ENCODE measurements at regions not wholly inside any gene's neighbourhood (a gene's known extent, or its start where the extent isn't known, plus 50 kb on each side); places are given as distances from the start of the nearest gene placed in this dataset.
"Not testable (repeated sequence)": the region's sequence is repeated elsewhere in the genome, so short reads cannot be mapped to it uniquely, and the experiment has no call there.

DNA sequence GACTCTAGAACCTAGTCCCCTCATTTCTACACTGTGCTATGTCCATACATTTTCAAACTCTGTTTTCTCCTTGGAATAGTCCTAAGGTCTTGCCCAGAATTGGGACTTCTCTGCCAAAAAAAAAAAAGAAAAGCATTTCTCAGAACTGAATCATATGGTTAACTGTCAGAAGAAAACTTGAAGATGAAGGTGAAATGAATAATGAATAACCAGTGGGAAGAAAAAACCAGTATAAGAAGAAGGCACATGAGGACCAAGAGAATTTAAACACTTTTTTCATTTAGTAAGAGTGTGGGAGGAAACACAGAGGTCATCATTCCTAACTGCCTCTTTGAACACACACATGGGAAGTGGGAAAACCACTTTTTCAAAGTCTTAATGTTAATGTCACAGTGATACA lies 197.7 kb downstream of the PRELID2 start:
- peaks cover 9% of the 10 kb centered on the region for H3K9me3 Mint-ChIP-seq
- H3K27ac Mint-ChIP-seq: no peak overlapping the region

DNA sequence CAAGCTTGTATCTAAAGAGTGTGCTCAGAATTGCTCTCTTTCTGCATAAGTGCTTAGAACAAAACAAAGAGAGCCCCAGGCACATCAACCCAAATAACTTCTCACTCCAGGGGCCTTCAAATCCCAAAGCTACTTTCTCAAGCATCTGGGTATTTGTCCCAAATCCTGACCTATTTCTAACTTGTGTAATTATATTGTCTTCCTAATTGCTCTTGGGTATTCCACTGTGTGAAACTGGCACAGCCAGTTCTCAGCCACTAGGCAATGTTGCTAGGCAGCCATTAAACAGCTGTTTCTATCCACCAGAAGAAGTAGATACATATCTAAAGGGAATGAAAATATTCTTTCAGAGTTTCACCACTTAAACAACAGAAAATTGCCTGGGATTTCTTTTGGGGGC lies 198.8 kb downstream of the PRELID2 start:
- Mint-ChIP-seq H3K4me3 (ENCODE audit: low read depth) (no peak overlapping the region), H3K27ac (no peak overlapping the region), H3K27me3 (ENCODE audit: low read depth) (no peaks in the 10 kb centered on the region), H3K4me1 (ENCODE audit: low read depth) (no peaks in the 10 kb centered on the region), H3K9me3 (peaks cover 9% of the 10 kb centered on the region), H3K36me3 (ENCODE audit: low read depth) (no peaks in the 10 kb centered on the region)
- intact Hi-C loops (cut with micrococcal nuclease): no loop called here
- no peak for DNase-seq (ENCODE audit: low spot score)

More for the DNA sequence above, 197.7 kb downstream of the PRELID2 start:
- no peak for DNase-seq (ENCODE audit: low spot score)
- Mint-ChIP-seq H3K4me3 (ENCODE audit: low read depth) (no peak overlapping the region), H3K27me3 (ENCODE audit: low read depth) (no peaks in the 10 kb centered on the region), H3K4me1 (ENCODE audit: low read depth) (no peaks in the 10 kb centered on the region), H3K36me3 (ENCODE audit: low read depth) (no peaks in the 10 kb centered on the region)
- intact Hi-C loops (cut with micrococcal nuclease): no loop called here

DNA sequence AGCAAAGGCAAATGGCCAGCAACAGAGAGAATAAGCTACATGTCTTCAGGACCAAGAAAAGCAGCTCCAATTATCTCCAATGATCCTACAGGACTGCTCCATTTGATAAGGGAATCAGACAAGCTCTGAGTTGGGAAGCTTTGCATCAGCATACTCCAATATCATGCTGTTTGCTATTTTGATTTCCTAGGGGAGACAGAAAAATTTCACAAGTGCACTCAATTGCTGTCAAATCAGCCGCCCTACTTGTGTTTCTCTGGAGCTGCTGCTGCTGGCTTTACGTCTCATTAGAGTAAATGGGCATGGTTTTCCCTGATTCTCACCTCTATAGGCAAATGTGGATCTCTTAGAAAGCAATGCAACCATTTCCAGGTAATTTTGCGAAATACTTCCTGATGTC lies 201.7 kb downstream of the PRELID2 start:
- H3K4me3 Mint-ChIP-seq (ENCODE audit: low read depth): no peak overlapping the region
- no peaks in the 10 kb centered on the region for H3K27me3 Mint-ChIP-seq (ENCODE audit: low read depth)
- H3K9me3 Mint-ChIP-seq: no peaks in the 10 kb centered on the region
- H3K36me3 Mint-ChIP-seq (ENCODE audit: low read depth): no peaks in the 10 kb centered on the region
- intact Hi-C loops (cut with micrococcal nuclease): no loop called here
- no peak for DNase-seq (ENCODE audit: low spot score)
- no peak overlapping the region for H3K27ac Mint-ChIP-seq
- H3K4me1 Mint-ChIP-seq (ENCODE audit: low read depth): no peaks in the 10 kb centered on the region

DNA sequence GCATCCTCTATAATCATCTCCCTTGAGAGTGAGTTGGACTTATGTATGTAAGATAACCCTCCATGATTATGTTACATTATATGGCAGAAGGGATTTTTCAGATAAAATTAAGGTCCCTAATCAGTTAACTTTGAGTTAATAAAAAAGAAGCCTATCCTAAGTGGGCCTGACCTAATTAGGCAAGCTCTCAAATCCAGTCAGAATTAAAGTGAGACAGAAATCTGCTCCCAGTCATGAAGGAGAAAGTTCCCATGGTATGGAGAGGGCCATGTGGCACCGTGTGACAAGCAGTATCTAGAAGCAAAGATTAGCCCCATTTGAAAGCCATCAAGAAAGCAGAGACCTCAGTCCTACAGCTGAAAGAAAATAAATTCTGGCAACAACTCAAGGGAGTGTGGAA lies 202.4 kb downstream of the PRELID2 start:
- Mint-ChIP-seq H3K4me3 (ENCODE audit: low read depth) (no peak overlapping the region), H3K4me1 (ENCODE audit: low read depth) (no peaks in the 10 kb centered on the region), H3K27me3 (ENCODE audit: low read depth) (no peaks in the 10 kb centered on the region), H3K27ac (no peak overlapping the region), H3K9me3 (no peaks in the 10 kb centered on the region), H3K36me3 (ENCODE audit: low read depth) (no peaks in the 10 kb centered on the region)
- DNase-seq (ENCODE audit: low spot score): no peak
- intact Hi-C loops (cut with micrococcal nuclease): no loop called here

DNA sequence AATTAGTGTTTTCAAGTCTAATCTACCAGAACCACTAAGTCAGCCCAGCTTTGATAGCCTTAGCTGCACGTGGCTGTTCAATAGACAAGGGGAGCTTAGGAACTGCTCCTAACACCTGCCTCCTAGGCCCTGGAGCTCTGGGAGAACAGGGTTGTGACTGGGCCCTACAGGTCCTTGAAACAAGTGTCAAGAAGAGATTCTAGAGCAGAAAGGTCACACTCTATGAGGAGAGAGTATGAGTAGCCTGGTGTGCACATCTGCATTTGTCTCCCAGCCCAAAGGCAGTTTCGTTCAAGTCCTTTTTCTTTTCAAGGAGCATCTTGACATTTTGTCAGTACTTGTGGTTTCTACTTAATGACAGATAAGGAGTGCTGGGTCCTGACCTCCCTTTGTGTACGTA lies 206.1 kb downstream of the PRELID2 start:
- H3K4me1 Mint-ChIP-seq (ENCODE audit: low read depth): no peaks in the 10 kb centered on the region
- no peak for DNase-seq (ENCODE audit: low spot score)
- no peaks in the 10 kb centered on the region for H3K27me3 Mint-ChIP-seq (ENCODE audit: low read depth)
- H3K36me3 Mint-ChIP-seq (ENCODE audit: low read depth): no peaks in the 10 kb centered on the region
- no peak overlapping the region for H3K4me3 Mint-ChIP-seq (ENCODE audit: low read depth)
- H3K27ac Mint-ChIP-seq: no peak overlapping the region
- H3K9me3 Mint-ChIP-seq: peaks cover 3% of the 10 kb centered on the region
- intact Hi-C loops (cut with micrococcal nuclease): no loop called here

DNA sequence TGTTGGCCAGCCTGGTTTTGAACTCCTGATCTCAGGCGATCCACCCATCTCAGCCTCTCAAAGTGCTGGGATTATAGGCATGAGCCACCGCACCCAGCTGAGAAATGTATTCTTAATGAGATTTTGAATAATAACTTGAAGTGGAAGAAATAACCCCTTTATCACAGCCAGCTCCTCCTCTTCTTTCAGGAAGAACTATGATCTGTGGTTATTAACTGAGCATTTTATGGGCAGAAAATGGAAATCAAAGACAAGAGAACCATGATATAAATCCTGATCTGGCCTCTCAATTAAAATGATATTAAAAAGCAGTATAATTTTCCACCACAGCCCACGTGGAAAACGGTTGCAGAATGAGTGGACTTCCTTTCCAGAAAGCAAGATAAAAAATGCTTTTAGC lies 206.6 kb downstream of the PRELID2 start:
- H3K27me3 Mint-ChIP-seq (ENCODE audit: low read depth): no peaks in the 10 kb centered on the region
- H3K9me3 Mint-ChIP-seq: peaks cover 7% of the 10 kb centered on the region

DNA sequence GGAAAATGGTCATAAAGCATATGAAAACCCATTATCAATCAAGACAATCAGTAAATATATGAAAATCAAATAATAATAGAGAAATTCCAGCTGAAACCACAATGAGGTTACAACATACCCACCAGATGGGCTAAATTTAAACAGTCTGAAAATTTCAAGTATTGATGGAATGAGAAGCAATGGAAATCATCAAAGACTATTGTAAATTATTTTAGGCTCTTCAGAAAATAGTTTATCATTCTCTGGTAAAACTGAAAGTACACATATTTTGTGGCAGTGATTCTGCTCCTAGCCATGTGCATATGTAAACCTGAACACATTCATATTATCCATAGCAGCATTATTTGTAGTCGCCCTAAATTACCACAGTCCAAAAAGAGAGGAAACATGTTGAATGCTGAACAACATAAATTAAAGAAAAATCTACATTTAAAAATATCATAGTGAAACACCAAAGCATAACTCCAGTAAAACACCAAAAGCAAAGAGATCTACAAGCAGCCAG lies 215.3 kb downstream of the PRELID2 start:
- Mint-ChIP-seq H3K36me3 (ENCODE audit: low read depth) (no peaks in the 10 kb centered on the region), H3K4me1 (ENCODE audit: low read depth) (no peaks in the 10 kb centered on the region), H3K4me3 (ENCODE audit: low read depth) (no peak overlapping the region), H3K9me3 (peaks cover 17% of the 10 kb centered on the region), H3K27ac (no peak overlapping the region), H3K27me3 (ENCODE audit: low read depth) (no peaks in the 10 kb centered on the region)
- DNase-seq (ENCODE audit: low spot score): no peak
- intact Hi-C loops (cut with micrococcal nuclease): no loop called here

More for the DNA sequence above, 206.6 kb downstream of the PRELID2 start:
- Mint-ChIP-seq H3K27ac (no peak overlapping the region), H3K36me3 (ENCODE audit: low read depth) (no peaks in the 10 kb centered on the region), H3K4me1 (ENCODE audit: low read depth) (no peaks in the 10 kb centered on the region), H3K4me3 (ENCODE audit: low read depth) (no peak overlapping the region)
- intact Hi-C loops (cut with micrococcal nuclease): no loop called here
- DNase-seq (ENCODE audit: low spot score): no peak

DNA sequence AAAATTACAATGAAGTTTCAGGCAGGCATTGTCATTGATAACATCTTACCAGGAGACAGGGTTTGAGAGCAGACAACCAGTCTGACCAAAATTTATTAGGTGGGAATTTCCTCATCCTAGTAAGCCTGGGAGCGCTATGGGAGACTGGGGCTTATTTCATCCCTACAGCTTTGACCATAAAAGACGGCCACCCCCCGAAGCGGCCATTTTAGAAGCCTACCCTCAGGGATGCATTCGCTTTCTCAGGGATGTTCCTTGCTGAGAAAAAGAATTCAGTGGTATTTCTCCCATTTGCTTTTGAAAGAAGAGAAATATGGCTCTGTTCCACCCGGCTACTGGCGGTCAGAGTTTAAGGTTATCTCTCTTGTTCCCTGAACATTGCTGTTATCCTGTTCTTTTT lies 218.4 kb downstream of the PRELID2 start:
- H3K4me3 Mint-ChIP-seq (ENCODE audit: low read depth); H3K27me3 Mint-ChIP-seq (ENCODE audit: low read depth); H3K36me3 Mint-ChIP-seq (ENCODE audit: low read depth); intact Hi-C loops (cut with micrococcal nuclease); H3K27ac Mint-ChIP-seq; DNase-seq (ENCODE audit: low spot score); H3K4me1 Mint-ChIP-seq (ENCODE audit: low read depth): not testable (repeated sequence)
- peaks cover 15% of the 10 kb centered on the region for H3K9me3 Mint-ChIP-seq

DNA sequence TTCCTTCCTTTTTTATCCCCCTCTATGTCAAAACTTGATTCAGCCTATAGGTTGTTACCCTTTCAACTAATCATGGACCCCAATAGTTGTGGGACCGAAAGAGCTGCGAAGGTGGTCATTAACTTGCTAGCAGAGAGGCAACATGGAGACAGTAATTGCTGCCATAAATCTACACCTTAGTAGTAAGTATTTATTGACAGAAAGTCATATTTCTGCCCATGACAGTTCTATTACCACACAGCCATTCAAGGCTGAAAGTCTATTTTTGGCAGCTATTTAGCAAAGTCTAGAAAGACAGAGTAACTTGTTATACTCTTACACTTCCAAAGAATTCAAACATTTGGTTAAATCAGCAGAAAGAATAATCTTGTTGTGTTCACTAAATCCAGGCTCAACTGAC lies 236.2 kb downstream of the PRELID2 start:
- intact Hi-C loops (cut with micrococcal nuclease): no loop called here
- Mint-ChIP-seq H3K27me3 (ENCODE audit: low read depth) (no peaks in the 10 kb centered on the region), H3K4me1 (ENCODE audit: low read depth) (no peaks in the 10 kb centered on the region), H3K9me3 (no peaks in the 10 kb centered on the region), H3K27ac (no peak overlapping the region), H3K36me3 (ENCODE audit: low read depth) (no peaks in the 10 kb centered on the region), H3K4me3 (ENCODE audit: low read depth) (no peak overlapping the region)
- no peak for DNase-seq (ENCODE audit: low spot score)

DNA sequence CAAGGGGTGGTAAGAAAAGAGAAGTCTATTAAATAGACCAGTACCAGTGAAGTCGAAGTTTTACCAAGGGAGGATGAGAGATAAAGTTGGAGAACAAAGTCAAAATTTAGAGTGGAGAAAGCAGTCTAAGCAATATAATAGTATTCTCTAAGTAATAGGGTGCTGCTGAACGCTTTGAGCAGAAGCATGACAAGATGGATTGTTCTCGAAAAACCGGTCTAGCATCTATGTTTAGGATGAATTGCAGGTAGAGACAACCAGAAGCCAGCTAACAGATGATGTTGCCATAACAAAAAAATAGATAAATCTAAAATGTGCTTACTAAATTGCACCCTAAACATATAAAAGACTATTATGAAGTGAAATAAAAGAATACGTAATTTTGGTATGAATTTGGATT lies 237.0 kb downstream of the PRELID2 start:
- no peak for DNase-seq (ENCODE audit: low spot score)
- Mint-ChIP-seq H3K36me3 (ENCODE audit: low read depth) (no peaks in the 10 kb centered on the region), H3K27ac (no peak overlapping the region), H3K4me1 (ENCODE audit: low read depth) (no peaks in the 10 kb centered on the region), H3K4me3 (ENCODE audit: low read depth) (no peak overlapping the region), H3K9me3 (no peaks in the 10 kb centered on the region), H3K27me3 (ENCODE audit: low read depth) (no peaks in the 10 kb centered on the region)
- intact Hi-C loops (cut with micrococcal nuclease): no loop called here

DNA sequence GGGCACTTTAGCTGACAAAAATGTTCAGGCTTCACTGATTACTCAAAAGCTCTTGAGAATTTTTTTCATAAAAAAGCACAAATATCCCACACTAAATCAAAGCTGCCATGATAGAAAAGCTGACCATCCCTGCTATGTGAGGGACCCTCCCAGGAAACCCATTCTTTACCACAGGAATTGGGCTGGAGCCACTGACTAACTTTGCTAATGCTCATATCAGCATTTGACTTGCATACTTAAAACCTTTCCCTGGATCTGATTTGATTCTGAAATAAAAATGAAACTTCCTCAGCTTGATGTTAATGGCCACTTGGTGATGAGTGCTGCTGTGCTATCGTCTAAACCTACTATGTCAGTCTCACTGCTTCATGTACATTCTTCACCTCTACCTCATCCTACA lies 243.6 kb downstream of the PRELID2 start:
- Mint-ChIP-seq H3K36me3 (ENCODE audit: low read depth) (no peaks in the 10 kb centered on the region), H3K27ac (no peak overlapping the region), H3K27me3 (ENCODE audit: low read depth) (no peaks in the 10 kb centered on the region), H3K4me3 (ENCODE audit: low read depth) (no peak overlapping the region), H3K9me3 (peaks cover 3% of the 10 kb centered on the region), H3K4me1 (ENCODE audit: low read depth) (no peaks in the 10 kb centered on the region)
- DNase-seq (ENCODE audit: low spot score): no peak
- intact Hi-C loops (cut with micrococcal nuclease): no loop called here

DNA sequence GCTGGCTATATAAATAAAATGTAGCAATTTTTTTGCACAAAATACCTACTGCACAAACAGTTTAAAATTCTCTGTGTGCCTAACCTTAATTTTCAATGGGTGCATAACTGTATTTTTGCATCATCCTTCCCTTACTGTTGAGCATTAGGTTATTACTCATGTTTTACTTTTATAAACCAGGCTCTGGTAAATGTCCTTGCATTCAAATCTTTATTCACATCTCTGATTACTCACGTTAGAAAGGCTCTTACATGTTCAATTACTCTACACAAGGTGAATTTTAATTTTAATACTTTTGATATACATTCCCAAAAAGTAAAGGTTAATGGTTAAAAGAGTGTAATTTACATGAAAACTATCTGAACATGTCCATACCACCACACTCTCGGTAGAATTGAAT lies 246.1 kb downstream of the PRELID2 start:
- no peaks in the 10 kb centered on the region for H3K36me3 Mint-ChIP-seq (ENCODE audit: low read depth)
- no peak for DNase-seq (ENCODE audit: low spot score)
- no peaks in the 10 kb centered on the region for H3K27me3 Mint-ChIP-seq (ENCODE audit: low read depth)
- H3K4me3 Mint-ChIP-seq (ENCODE audit: low read depth): no peak overlapping the region
- intact Hi-C loops (cut with micrococcal nuclease): no loop called here
- H3K27ac Mint-ChIP-seq: no peak overlapping the region
- H3K4me1 Mint-ChIP-seq (ENCODE audit: low read depth): no peaks in the 10 kb centered on the region
- H3K9me3 Mint-ChIP-seq: peaks cover 8% of the 10 kb centered on the region

DNA sequence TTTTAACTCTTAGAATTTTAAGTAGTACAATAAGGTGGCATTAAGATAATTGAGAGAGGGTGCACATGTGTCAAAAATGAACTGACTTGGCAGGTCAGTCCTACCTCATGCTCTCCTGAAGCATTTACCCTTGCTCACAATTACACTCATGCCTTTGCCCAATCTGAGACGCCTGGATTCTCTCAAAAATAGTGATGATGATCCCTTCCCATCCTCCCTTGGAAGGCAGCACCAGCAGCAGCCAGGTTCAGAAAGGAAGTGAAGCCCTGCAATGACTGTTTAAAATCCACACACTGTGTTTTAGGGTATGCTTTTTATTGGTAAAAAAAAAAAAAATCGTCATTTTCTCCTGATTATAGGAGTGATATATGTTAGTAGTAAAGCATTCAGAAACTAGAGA lies 246.6 kb downstream of the PRELID2 start:
- intact Hi-C loops (cut with micrococcal nuclease): no loop called here
- H3K27me3 Mint-ChIP-seq (ENCODE audit: low read depth): no peaks in the 10 kb centered on the region
- H3K27ac Mint-ChIP-seq: no peak overlapping the region
- no peaks in the 10 kb centered on the region for H3K36me3 Mint-ChIP-seq (ENCODE audit: low read depth)
- no peak for DNase-seq (ENCODE audit: low spot score)
- H3K9me3 Mint-ChIP-seq: peaks cover 8% of the 10 kb centered on the region
- no peaks in the 10 kb centered on the region for H3K4me1 Mint-ChIP-seq (ENCODE audit: low read depth)
- H3K4me3 Mint-ChIP-seq (ENCODE audit: low read depth): no peak overlapping the region

DNA sequence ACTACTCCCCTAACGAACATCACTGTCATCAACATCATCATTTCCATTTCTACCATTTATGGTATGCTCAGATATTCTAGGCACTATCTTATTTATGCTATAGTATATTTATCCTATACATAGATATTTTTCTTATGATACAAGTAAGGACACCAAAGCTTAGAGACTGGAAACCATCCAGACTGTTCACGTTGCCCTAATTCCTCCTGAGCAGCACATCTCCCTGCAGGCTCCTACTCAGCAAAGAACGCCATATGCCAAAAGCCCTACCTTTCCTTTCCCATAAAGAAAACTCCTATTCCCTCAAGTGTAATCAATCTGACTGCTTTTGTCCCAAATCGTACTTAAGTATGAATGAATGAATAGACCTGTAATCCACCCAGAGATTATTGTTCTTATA lies 247.0 kb downstream of the PRELID2 start:
- Mint-ChIP-seq H3K27ac (no peak overlapping the region), H3K4me3 (ENCODE audit: low read depth) (no peak overlapping the region), H3K4me1 (ENCODE audit: low read depth) (no peaks in the 10 kb centered on the region), H3K9me3 (peaks cover 8% of the 10 kb centered on the region), H3K36me3 (ENCODE audit: low read depth) (no peaks in the 10 kb centered on the region), H3K27me3 (ENCODE audit: low read depth) (no peaks in the 10 kb centered on the region)
- no peak for DNase-seq (ENCODE audit: low spot score)
- intact Hi-C loops (cut with micrococcal nuclease): no loop called here
